HEK293T (cell line): ENCODE measurements at regions not wholly inside any gene's neighbourhood (a gene's known extent, or its start where the extent isn't known, plus 50 kb on each side); places are given as distances from the start of the nearest gene placed in this dataset.

ENCODE experiments used
- CTCF ChIA-PET: fragments of 350-600 bp; formaldehyde crosslinking; extraction: SDS; loops from one replicate; lab custom pipeline; 2021; ENCODE audit warnings: antibody characterized with exemption, inconsistent platforms; lab: Yijun Ruan, JAX
- POLR2A ChIA-PET: fragments of 350-600 bp; formaldehyde crosslinking; extraction: SDS; loops from one replicate; lab custom pipeline; 2020; ENCODE audit warnings: antibody characterized with exemption, inconsistent platforms; lab: Yijun Ruan, JAX
- DNase-seq: peaks from one replicate; pipeline ENCODE4 v3.0.0; 2012; ENCODE audit warnings: mixed read lengths; ENCODE audit errors: extremely low spot score
- ARNT ChIP-seq: fragments of 450-650 bp; IDR thresholded peaks from 2 replicates; pipeline ENCODE4 v1.6.1; 2017; ENCODE audit warnings: mild to moderate bottlenecking
- BHLHE40 ChIP-seq: fragments of 450-650 bp; IDR thresholded peaks from 2 replicates; pipeline ENCODE4 v1.6.1; 2016; ENCODE audit warnings: mild to moderate bottlenecking, moderate library complexity, borderline replicate concordance
- CTBP1 ChIP-seq: fragments of 450-650 bp; IDR thresholded peaks from 2 replicates; pipeline ENCODE4 v1.6.1; 2016; ENCODE audit warnings: borderline replicate concordance
- ELF4 ChIP-seq: fragments of 450-650 bp; IDR thresholded peaks from 2 replicates; pipeline ENCODE4 v1.6.1; 2017; ENCODE audit warnings: antibody characterized with exemption
- FOXA1 ChIP-seq: fragments of 450-650 bp; IDR thresholded peaks from 2 replicates; pipeline ENCODE4 v1.6.1; 2016; ENCODE audit warnings: mild to moderate bottlenecking
- FOXK2 ChIP-seq: fragments of 450-650 bp; IDR thresholded peaks from 2 replicates; pipeline ENCODE4 v1.6.1; 2016; ENCODE audit warnings: mild to moderate bottlenecking
- FOXM1 ChIP-seq: fragments of 450-650 bp; IDR thresholded peaks from 2 replicates; pipeline ENCODE4 v1.6.1; 2017; ENCODE audit warnings: mild to moderate bottlenecking, borderline replicate concordance
- HDGF ChIP-seq: fragments of 450-650 bp; IDR thresholded peaks from 2 replicates; pipeline ENCODE4 v1.6.1; 2017; ENCODE audit warnings: antibody characterized with exemption, borderline replicate concordance
- L3MBTL2 ChIP-seq: fragments of 450-650 bp; conservative IDR thresholded peaks from 2 replicates; pipeline ENCODE4 v1.6.1; 2016; ENCODE audit warnings: mild to moderate bottlenecking
- LEF1 ChIP-seq: fragments of 450-650 bp; IDR thresholded peaks from 2 replicates; pipeline ENCODE4 v1.6.1; 2017; ENCODE audit warnings: mild to moderate bottlenecking, borderline replicate concordance
- NFRKB ChIP-seq: fragments of 450-650 bp; IDR thresholded peaks from 2 replicates; pipeline ENCODE4 v1.6.1; 2016; ENCODE audit warnings: mild to moderate bottlenecking, moderate library complexity
- PKNOX1 ChIP-seq: fragments of 450-650 bp; IDR thresholded peaks from 2 replicates; pipeline ENCODE4 v1.6.1; 2016
- SP1 ChIP-seq: fragments of 450-650 bp; IDR thresholded peaks from 2 replicates; pipeline ENCODE4 v1.6.1; 2017
- SUZ12 ChIP-seq: fragments of 450-650 bp; IDR thresholded peaks from 2 replicates; pipeline ENCODE4 v1.6.1; 2016; ENCODE audit warnings: mild to moderate bottlenecking
- TARDBP ChIP-seq: fragments of 450-650 bp; IDR thresholded peaks from 2 replicates; pipeline ENCODE4 v1.6.1; 2016
- ZNF384 ChIP-seq: fragments of 450-650 bp; IDR thresholded peaks from 2 replicates; pipeline ENCODE4 v1.6.1; 2016

GRCh38 chr2:180412219-180412618, 405.1 kb upstream of the CWC22 start:
- ChIA-PET POLR2A (no interaction called here), CTCF (interaction anchor here (0.5 kb wide), 1 partner anchor 15 kb away, joined by 3 read pairs; no protein-coding TSS in a partner anchor)
- DNase-seq: no peak
- TF ChIP-seq SP1 (no peak), TARDBP (no peak), LEF1 (no peak), FOXK2 (no peak), BHLHE40 (no peak), CTBP1 (no peak), FOXA1 (no peak), ARNT (no peak), ELF4 (no peak)

- ChIA-PET CTCF (interaction anchor here (0.5 kb wide), 1 partner anchor 14 kb away, joined by 3 read pairs; no protein-coding TSS in a partner anchor), POLR2A (no interaction called here)
- no peak for DNase-seq
- TF ChIP-seq TARDBP (no peak), SUZ12 (no peak), NFRKB (no peak), LEF1 (no peak)
These were observed 404.6 kb upstream of the CWC22 start for GRCh38 chr2:180411661-180412060.

- POLR2A ChIA-PET: no interaction called here
- CTCF ChIA-PET: no interaction called here
- TF ChIP-seq FOXK2: no peak
- no peak for DNase-seq
These were observed 399.6 kb upstream of the CWC22 start for GRCh38 chr2:180406687-180407086.

- ChIA-PET POLR2A (no interaction called here), CTCF (no interaction called here)
- TF ChIP-seq ELF4: no peak
- no peak for TF ChIP-seq ARNT
- TF ChIP-seq SP1: no peak
- DNase-seq: no peak
These were observed 398.4 kb upstream of the CWC22 start for GRCh38 chr2:180405520-180405919.

GRCh38 chr2:180394305-180394704, 387.2 kb upstream of the CWC22 start:
- no peak for TF ChIP-seq SUZ12
- TF ChIP-seq TARDBP: no peak
- no peak for TF ChIP-seq ARNT
- TF ChIP-seq HDGF: no peak
- no peak for TF ChIP-seq FOXM1
- TF ChIP-seq SP1: no peak
- no peak for TF ChIP-seq FOXA1
- TF ChIP-seq BHLHE40: no peak
- no peak for TF ChIP-seq LEF1
- TF ChIP-seq PKNOX1: no peak
- TF ChIP-seq ZNF384: no peak
- no peak for TF ChIP-seq NFRKB
- TF ChIP-seq ELF4: no peak
- no peak for TF ChIP-seq CTBP1
- TF ChIP-seq L3MBTL2: no peak
- DNase-seq: no peak
- CTCF ChIA-PET: no interaction called here
- POLR2A ChIA-PET: no interaction called here

GRCh38 chr2:180385601-180386201, 378.6 kb upstream of the CWC22 start:
- DNase-seq: no peak
- TF ChIP-seq SUZ12: no peak
- TF ChIP-seq ARNT: no peak
- ChIA-PET CTCF (no interaction called here), POLR2A (no interaction called here)

- DNase-seq: no peak
- TF ChIP-seq PKNOX1 (peak; percentile 38; the same call in 1 of the 2 replicates), ARNT (no peak)
- ChIA-PET CTCF (no interaction called here), POLR2A (no interaction called here)
These were observed 369.0 kb upstream of the CWC22 start for GRCh38 chr2:180376066-180376465.

- TF ChIP-seq ELF4 (no peak), ZNF384 (no peak), SP1 (no peak), HDGF (no peak), LEF1 (no peak), NFRKB (no peak), CTBP1 (no peak)
- ChIA-PET CTCF (no interaction called here), POLR2A (no interaction called here)
- DNase-seq: no peak
These were observed 367.6 kb upstream of the CWC22 start for GRCh38 chr2:180374502-180375281.
